HG02571 (cell line): ENCODE measurements at regions not wholly inside any gene's neighbourhood (a gene's known extent, or its start where the extent isn't known, plus 50 kb on each side); places are given as distances from the start of the nearest gene placed in this dataset.

Experiments
- ATAC-seq: cut with Tn5 transposase; IDR thresholded peaks from one replicate; pipeline ENCODE4 v1.9.1; 2021; ENCODE audit warnings: mild to moderate bottlenecking, moderate library complexity; ENCODE audit not compliant: unreplicated experiment

- ATAC-seq, result no peak
Observed at GRCh38 chr21:23402929-23403520, 2204.3 kb downstream of the MRPL39 start.

- no peak for ATAC-seq
Observed at GRCh38 chr21:23401278-23401677, 2206.0 kb downstream of the MRPL39 start.

GRCh38 chr21:23398726-23399125 lies 2208.6 kb downstream of the MRPL39 start:
- ATAC-seq, result no peak

- ATAC-seq, result no peak
Observed at GRCh38 chr21:23394458-23394857, 2212.8 kb downstream of the MRPL39 start.

GRCh38 chr21:23384679-23385078 lies 2222.6 kb downstream of the MRPL39 start:
- no peak for ATAC-seq

- no peak for ATAC-seq
Observed at GRCh38 chr21:23374155-23374554, 2233.1 kb downstream of the MRPL39 start.

- no peak for ATAC-seq
Observed at GRCh38 chr21:23356905-23357304, 2250.4 kb downstream of the MRPL39 start.

GRCh38 chr21:23316190-23316589 lies 2291.1 kb downstream of the MRPL39 start:
- no peak for ATAC-seq

- ATAC-seq, result no peak
Observed at GRCh38 chr21:23308741-23309140, 2298.5 kb downstream of the MRPL39 start.

- no peak for ATAC-seq
Observed at GRCh38 chr21:23307065-23307464, 2300.2 kb downstream of the MRPL39 start.

GRCh38 chr21:23292292-23292691 lies 2294.1 kb downstream of the NCAM2 start:
- ATAC-seq, result no peak

- no peak for ATAC-seq
Observed at GRCh38 chr21:23281917-23282316, 2283.7 kb downstream of the NCAM2 start.

- ATAC-seq, result no peak
Observed at GRCh38 chr21:23249760-23250159, 2251.6 kb downstream of the NCAM2 start.

- ATAC-seq, result no peak
Observed at GRCh38 chr21:23247334-23247733, 2249.1 kb downstream of the NCAM2 start.

- ATAC-seq, result no peak
Observed at GRCh38 chr21:23245255-23245654, 2247.0 kb downstream of the NCAM2 start.

GRCh38 chr21:23223882-23224281 lies 2225.7 kb downstream of the NCAM2 start:
- no peak for ATAC-seq

- no peak for ATAC-seq
Observed at GRCh38 chr21:23218667-23219066, 2220.5 kb downstream of the NCAM2 start.

GRCh38 chr21:23217597-23217996 lies 2219.4 kb downstream of the NCAM2 start:
- no peak for ATAC-seq

GRCh38 chr21:23215261-23215660 lies 2217.1 kb downstream of the NCAM2 start:
- ATAC-seq, result no peak
